ENCODE measurements at regions not wholly inside any gene's neighbourhood (a gene's known extent, or its start where the extent isn't known, plus 50 kb on each side); places are given as distances from the start of the nearest gene placed in this dataset.
A peak's percentile ranks its signal among the peaks of the same experiment; 100 is the strongest.
"Not testable (repeated sequence)": the region's sequence is repeated elsewhere in the genome, so short reads cannot be mapped to it uniquely, and the experiment has no call there.

DNA sequence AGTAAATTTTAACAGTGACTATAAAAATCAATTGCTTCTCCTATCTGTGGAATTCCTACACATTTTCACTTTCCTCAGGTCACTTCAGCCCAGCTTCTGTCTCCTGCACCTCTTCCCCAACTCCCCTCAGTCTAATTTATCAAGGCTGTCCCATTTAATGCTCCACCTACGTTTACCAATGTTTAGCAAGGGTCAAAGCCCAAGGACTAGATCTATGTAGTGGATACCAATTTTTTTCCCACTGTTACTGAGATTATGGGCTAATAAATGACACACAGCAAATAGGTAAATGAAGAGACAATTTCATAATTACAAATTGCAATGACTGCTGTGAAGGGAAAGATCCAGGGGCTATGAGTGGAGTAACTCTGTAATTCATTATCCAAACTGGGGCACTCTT is 211.5 kb upstream of the RPS23 start:
- DNase-seq (ENCODE audit: low spot score), result no peak

DNA sequence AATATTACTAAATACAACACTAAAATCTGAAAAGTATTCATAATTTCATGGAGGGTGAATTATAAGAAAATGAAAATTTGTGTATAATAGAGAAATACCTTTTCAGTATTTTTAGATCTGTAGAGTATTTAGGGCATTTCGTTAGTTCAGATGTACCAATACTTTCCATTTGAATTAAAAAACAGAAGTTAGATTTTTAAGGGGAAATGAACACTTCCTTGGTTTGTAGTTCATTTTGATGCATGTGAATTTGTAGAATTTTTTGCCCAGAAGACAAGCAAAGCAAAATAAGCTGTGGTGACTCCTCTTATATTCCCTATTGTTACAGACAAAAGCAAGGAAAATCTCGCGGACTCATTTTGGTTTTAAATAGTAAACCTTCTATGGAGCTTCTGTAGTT is 209.0 kb upstream of the RPS23 start:
- DNase-seq (ENCODE audit: low spot score), result no peak

DNA sequence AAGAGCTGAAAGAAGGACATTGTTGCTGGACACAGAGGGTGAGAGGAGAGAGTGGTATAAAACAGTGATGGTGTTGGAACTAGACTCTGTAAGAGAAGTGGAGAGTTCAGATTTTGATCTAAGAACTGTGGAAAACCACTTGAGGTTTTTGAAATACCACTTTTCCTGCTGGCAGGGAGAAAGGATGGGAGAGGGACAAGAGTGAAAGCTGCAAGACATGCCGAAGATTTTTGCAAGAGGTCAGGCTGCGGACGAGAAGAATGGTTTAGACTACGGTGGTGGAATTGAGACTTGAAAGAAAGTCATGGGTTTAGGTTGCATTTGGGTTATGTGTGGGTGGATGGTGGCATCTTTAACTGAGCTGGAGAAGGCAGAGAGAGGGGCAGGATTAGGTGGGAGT is 202.2 kb upstream of the RPS23 start:
- no peak for DNase-seq (ENCODE audit: low spot score)

DNA sequence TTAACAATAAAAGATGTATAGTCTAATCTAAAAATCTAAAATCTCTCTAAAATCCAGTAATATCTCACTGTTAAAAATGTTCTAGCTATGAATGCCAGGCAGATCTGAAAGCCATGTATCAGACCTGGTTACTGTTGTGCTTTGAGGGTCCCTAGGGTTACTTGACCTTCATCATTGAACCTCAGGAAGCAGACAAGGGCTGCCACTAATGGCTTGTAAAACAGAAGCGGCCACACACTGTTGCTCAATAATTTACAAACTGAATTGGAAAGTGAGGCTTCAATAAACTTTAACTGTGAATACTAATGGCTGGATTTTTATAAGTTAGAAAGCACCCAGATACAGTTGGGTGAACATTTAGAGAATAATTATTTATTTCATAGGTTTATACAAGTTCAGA is 198.0 kb upstream of the RPS23 start:
- no peak for DNase-seq (ENCODE audit: low spot score)

DNA sequence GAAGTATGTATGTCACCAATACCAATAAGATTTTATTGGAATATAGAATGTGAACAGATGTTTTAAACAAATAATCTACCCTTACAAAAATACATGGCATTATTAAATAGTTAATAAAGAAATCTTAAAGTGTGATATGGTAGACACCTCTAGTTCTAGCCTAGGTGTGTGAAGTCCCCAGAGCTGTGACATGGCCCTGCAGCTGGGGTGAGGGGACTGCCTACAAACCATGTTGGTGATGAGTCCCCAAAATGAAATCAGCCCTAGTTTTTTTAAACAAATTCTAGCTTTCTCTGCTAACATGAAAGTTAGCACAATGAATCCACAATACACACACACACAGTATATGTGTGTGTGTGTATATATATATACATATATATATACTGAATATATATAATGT is 195.1 kb upstream of the RPS23 start:
- no peak for DNase-seq (ENCODE audit: low spot score)

DNA sequence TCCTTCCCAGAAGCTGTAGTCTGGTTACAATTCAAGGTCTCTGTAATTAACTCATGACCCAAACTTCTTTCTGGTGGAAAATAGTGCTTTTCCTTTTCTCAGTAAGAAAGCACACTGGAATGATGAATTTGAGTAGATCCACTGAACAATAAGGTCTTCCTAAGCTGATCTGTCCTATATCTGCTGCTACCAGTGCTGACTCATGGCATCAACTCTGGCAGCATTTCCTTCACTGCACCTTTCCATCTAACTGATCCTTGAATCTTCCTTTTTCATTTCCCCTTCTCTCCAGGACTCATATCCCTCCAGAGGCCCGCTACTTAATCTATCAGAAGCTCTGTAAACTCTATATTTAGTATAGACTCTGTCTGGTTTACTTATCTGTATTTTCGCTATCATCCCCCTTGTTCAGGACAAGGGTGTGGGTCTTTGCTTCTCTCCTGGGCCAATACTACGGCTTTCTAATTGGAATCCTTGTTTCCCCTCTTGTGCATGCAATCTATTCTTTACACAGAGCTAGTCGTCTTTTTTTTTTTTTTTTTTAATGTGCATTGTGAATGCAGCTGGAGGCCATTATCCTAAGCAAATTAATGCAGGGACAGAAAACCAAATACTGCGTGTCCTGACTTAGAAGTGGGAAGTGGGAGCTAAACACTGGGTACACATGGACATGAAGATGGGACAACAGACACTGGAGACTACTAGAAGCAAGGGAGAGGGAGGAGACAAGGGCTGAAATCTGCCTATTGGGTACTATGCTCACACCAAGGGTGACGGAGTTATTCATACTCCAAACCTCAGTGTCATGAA is 192.2 kb upstream of the RPS23 start:
- no peak for DNase-seq (ENCODE audit: low spot score)

DNA sequence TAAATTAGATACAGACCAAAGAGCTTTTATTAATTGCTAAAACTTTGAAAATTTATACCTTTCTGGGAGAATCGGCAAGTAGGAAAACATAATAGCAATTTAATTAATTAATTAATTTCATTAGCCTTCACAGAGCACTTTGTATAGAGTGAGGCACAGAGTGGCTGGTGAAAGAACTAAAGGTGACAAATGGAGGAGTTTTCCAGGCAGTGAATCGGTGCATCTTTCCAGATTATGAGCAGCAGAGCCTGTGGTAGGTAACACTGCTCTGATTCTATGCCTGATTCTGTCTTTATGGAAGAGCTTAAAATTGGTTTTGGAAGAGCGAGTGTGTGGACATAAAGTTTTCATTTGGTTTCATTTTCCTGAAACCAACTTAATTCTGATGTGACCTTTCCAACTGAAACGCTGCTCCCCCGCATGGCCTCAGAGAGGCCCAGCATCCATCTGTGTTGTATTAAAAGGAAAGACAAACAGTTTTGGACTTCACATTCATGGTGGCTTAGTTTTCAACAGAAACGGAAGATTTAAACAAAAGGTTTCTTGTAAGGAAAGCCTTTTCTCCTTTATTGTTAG is 188.9 kb upstream of the RPS23 start:
- no peak for DNase-seq (ENCODE audit: low spot score)

DNA sequence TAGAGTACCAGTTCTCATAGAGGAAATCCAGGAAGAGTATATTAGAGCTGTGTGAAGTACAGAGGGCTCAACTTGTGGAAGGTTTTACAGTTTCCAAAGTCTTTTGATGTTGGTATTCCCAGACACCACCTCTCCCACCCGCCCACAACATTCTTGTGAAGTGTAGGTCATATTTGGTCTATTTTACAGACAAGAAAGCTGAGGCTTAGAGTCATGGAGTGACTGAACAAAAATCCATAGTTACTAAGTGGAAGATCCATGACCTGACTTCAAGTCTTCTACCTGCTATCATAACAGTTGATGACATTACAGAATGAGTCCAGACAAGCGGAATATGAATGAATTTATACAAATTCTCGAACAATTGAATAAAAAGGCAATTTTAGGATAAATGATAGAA is 187.1 kb upstream of the RPS23 start:
- DNase-seq (ENCODE audit: low spot score), result no peak

DNA sequence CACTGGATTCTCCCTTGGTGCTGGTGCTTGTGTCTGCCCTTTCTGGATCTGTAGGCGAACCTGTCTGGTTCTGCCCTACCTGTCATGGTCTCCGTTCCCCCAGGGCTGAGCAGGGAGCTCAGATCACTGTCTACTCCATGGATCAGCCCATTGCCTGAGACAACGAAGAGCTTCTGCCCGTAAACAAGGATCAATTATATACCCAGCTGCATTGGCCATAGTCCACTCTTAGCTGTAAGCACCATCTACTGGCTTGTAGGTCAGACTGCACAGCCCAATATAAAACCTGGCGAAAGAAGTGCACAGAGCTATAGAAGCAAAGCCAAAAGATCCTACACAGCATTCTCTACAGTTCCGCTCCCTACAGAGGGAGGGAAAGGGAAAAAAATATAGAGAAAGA is 181.5 kb upstream of the RPS23 start:
- DNase-seq (ENCODE audit: low spot score), result no peak

DNA sequence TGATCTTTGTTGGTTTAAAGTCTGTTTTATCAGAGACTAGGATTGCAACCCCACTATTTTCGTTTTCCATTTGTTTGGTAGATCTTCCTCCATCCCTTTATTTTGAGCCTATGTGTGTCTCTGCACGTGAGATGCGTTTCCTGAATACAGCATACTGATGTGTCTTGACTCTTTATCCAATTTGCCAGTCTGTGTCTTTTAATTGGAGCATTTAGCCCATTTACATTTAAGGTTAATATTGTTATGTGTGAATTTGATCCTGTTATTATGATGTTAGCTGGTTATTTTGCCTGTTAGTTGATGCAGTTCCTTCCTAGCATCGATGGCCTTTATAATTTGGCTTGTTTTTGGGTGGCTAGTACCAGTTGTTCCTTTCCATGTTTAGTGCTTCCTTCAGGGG is 177.2 kb upstream of the RPS23 start:
- not testable (repeated sequence) for DNase-seq (ENCODE audit: low spot score)

DNA sequence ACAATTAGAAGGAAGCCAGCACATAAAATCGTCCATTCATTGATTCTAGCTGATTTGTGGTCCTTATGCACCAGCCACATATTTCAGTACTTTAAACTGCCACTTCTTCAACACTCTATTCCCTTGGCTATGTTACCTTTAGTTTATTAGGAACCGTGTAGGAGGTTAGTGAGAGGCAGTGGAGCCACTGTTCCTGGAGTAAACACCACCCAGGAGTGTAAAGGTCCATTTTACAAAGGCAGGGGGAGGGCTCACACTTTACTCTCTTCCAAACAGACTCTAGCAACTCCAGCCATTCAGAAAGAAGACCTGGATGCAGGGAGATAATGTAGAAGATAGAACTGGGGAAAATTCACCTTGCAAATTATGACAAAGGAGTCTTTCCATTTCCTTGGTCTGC is 170.2 kb upstream of the RPS23 start:
- no peak for DNase-seq (ENCODE audit: low spot score)

DNA sequence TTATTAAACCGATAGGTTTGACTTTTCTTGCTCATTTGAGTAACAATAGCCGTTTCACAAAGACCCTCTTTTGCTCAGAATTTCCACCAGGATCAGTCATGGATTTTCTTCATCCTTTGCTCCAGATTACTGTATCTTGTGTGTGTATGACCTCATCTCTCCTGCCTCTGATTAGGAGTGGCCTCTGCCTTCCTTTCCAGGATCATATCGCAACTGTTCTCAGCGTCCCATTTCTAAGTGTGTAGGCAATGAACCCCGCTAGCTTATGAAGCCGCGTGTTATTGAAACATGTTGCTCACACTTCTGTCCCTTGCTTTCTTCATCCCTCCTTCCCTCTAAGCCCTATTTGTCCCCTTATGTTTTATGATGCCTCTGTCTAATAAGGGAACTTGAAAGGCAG is 169.8 kb upstream of the RPS23 start:
- DNase-seq (ENCODE audit: low spot score), result no peak

DNA sequence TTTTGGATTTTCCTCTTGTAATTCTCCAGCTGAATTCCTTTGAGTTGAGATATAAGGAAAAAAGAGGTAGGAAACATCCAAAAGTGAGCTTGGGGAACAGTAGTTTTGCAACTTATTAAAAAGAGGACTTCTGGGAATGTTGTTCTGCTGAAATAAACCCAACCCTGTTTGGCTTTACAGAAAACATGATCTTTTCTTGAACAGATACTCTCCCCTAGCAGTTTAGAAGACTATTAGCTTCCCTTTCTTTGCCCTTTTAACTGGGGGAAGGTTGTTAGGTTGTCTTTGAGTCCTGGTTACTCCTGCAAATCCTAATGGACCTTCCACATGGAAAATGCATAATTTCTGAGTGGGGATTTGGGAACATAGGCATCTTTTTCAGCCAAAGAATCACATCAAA is 168.7 kb upstream of the RPS23 start:
- DNase-seq (ENCODE audit: low spot score), result no peak

DNA sequence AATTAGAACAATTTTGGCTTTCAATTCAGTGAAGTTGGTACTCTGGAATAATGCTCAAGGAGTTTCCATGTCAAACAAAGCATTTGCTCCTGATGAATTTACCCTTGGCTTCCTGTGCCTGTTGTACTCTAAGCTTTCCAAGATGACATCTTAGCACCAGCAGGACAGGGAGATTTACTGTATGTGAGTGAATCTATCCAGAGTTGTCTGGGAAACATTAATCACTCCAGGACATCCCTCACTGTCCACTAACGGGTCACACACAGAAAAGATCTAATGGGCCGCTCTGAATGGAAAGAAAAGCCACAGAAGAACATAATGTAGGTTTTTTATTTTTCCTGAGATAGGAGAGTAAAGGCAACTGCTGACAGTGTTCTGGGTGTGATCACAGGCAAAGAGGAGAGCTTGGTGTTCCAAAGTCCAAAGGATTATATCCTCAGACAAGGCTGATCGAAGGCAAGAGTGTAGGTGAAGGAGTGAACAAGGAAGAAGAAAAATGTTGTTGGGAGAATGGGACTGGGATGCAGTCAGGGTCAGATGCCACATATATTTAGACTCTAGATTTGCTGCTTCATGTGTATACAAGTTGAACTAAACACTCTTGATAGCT is 167.7 kb upstream of the RPS23 start:
- DNase-seq (ENCODE audit: low spot score), result no peak

DNA sequence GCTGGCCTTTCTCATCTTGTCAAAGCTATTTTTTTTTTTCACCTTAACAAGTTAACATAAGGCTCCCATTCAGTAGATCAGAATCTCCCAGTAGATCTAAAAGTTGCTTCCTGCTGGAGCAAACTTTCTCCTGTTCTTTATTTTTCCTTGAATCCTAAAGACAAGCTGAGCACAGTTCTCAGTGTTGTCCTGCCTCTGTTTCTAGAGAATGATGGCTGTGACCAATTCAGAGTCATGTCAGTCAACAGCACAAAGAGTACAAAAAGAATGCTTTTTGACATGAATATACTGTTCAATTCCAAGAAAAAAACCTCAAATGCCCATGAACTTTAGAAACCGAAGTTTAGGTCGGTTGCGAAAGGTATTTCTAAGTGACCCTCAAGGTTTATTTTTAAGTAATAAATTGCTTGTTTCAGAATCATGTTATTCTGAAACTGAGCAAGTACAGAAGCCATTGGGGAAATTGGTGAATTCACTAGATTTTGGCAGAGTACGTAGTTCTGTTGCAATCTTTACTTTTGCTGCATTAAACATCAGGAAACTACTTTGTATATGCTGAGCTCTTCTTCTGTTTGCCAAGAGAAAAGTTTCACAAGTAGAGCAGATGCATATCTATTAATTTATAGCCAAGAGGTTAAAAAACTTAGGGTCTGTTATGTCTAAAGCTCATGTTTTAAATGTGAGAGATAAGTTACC is 161.7 kb upstream of the RPS23 start:
- DNase-seq (ENCODE audit: low spot score), result no peak

DNA sequence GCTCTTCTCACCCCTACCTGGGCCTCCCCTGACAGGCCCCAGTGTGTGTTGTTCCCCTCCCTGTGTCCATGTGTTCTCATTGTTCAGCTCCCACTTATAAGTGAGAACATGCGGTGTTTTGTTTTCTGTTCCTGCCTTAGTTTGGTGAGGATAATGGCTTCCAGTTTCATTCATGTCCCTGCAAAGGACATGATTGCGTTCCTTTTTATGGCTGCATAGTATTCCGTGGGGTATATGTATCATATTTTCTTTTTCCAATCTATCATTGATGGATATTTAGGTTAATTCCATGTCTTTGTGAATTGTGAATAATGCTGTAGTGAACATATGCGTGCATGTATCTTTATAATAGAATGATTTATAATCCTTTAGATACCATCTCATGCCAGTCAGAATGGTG is 159.4 kb upstream of the RPS23 start:
- DNase-seq (ENCODE audit: low spot score), result not testable (repeated sequence)

DNA sequence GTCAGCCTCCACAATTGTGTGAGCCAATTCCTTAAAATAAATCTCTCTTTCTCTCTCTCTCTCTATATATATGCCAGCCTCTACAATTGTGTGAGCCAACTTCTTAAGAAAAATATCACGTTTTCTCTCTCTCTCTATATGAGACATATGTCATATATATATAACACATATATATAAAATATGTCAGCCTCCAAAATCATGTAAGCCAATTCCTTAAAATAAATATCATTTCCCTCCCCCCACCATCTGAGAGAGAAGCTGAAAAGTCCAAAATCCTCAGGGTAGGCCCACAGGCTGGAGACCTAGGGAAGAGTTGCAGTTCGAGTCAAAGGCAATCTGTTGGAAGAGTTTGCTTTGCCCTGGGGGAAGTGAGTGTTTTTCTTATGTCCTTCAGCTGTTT is 158.1 kb upstream of the RPS23 start:
- no peak for DNase-seq (ENCODE audit: low spot score)

DNA sequence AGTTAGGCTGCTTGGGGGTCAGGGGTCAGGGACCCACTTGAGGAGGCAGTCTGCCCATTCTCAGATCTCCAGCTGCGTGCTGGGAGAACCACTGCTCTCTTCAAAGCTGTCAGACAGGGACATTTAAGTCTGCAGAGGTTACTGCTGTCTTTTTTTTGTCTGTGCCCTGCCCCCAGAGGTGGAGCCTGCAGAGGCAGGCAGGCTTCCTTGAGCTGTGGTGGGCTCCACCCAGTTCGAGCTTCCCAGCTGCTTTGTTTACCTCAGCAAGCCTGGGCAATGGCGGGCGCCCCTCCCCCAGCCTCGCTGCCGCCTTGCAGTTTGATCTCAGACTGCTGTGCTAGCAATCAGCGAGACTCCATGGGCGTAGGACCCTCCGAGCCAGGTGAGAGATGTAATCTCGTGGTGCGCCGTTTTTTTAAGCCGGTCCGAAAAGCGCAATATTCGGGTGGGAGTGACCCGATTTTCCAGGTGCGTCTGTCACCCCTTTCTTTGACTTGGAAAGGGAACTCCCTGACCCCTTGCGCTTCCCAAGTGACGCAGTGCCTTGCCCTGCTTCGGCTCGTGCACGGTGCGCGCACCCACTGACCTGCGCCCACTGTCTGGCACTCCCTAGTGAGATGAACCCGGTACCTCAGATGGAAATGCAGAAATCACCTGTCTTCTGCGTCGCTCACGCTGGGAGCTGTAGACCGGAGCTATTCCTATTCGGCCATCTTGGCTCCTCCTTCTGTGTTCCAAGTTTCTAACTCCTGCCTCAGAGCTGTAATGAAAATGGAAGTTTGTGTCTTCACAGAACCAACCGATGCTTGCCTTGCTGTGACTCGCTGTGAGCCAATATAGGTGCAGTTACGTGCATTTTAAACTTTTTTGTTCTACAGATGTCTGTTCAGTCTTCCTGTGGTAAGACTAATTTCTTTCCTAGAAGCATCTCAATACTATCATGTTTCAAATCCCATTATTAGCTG is 156.8 kb upstream of the RPS23 start:
- DNase-seq (ENCODE audit: low spot score), result peak; percentile 12

DNA sequence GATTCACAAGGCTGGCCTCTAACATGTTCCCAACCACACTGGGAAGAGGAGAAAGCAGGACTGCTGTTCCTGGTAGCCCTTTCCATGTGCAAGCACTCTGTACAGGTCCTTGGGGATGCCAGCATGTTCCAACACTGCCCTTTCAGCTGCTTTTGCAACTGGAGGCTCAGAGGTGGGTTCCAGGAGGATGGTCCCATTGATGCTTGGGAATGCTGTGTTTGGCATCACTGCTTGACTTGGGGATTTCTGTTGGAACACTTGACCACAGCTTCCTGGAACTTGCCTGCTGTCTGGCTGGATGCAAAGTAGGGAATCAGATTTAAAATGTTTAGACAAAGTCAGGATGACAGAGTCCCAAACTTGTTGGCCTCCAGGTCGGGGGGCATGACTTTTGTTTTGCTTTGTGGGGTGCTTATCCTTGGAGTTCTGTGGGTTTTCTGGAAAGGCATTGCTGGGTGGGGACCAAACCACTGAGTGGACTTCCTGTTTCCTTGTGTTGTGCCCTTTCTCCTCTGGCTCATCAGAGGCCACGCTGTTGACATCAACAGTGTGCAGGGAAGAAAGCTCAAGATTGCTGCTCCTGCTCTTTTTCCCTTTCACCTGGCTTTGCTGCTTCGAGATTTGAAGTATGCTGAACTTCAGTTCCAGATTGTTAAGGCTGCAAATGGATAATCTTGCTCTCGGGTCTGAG is 148.5 kb upstream of the RPS23 start:
- no peak for DNase-seq (ENCODE audit: low spot score)

DNA sequence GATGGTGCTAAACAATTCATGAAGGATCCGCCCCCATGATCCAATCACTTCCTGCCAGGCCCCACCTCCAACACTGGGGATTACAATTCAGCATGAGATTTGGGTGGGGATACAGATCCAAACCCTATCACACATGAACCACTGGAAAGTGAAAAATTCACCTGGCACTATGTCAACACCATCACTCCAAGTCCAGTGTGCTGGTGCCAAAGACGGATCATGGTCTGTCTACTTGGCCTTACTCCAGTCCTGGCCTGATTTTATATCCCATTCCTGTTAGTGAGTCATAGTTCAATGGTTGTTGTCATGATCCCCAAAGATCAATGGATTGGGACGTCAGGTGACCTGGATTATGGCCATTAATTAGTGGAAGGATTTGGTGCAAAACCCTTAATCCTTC is 147.4 kb upstream of the RPS23 start:
- no peak for DNase-seq (ENCODE audit: low spot score)

DNA sequence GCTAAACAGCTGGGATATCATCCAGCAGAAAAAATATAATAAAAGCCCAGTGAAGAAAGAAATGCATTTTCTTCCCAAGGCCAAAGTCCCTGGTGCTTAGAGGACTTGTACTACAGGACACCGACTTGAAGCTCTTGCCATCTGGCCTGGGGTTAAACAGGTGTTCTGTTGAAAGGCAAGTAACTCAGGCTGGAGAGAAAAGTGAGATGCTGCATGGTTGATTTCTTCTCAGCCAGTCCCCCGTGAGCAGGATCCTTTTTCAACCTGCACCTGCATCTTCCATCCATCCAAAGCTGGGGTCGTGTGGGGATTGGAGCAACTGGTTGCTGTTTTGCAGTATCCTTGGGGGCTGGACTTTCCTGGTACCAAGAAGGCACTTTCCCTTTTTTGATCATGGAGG is 146.1 kb upstream of the RPS23 start:
- DNase-seq (ENCODE audit: low spot score), result no peak
